ENCODE measurements at regions not wholly inside any gene's neighbourhood (a gene's known extent, or its start where the extent isn't known, plus 50 kb on each side); places are given as distances from the start of the nearest gene placed in this dataset.

DNA sequence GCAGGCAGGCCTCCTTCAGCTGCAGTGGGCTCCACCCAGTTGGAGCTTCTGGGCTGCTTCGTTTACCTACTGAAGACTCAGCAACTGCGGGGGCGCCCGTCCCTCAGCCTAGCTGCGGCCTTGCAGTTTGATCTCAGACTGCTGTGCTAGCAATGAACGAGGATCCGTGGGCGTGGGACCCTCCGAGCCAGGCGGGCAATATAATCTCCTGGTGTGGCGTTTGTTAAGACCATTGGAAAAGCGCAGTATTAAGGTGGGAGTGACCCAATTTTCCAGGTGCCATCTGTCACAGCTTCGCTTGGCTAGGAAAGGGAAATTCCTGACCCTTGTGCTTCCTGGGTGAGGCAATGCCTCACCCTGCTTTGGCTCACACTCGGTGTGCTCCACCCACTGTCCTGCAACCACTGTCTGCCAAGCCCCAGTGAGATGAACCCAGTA, 159.2 kb upstream of the FOXP2 start:
- no peak for TF ChIP-seq CTCF (IDR thresholded peaks at IDR 0.05)
- TF ChIP-seq POLR2A (IDR thresholded peaks at IDR 0.05) = no peak
